ENCODE measurements at regions not wholly inside any gene's neighbourhood (a gene's known extent, or its start where the extent isn't known, plus 50 kb on each side); places are given as distances from the start of the nearest gene placed in this dataset.

DNA sequence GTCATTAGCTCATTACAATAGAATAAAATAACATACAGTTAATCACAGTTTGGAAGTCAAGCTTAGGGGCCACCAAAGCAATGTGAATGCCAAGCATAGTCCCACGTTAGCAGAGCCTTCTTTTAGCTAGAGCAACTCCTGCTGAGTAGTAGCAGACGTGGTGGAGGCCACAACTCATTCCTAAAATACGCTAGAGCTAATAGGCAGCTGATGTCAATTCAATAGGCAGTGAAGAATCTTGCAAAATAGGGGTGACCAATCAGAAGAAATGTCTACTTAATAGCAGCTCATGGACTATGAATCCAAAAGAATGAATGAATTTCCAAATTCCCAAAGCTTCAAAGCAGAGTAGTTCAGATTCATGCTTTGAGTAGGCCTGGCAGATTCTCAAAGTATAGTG, 292.9 kb upstream of the RORA start:
- TF ChIP-seq, protein P1, sequence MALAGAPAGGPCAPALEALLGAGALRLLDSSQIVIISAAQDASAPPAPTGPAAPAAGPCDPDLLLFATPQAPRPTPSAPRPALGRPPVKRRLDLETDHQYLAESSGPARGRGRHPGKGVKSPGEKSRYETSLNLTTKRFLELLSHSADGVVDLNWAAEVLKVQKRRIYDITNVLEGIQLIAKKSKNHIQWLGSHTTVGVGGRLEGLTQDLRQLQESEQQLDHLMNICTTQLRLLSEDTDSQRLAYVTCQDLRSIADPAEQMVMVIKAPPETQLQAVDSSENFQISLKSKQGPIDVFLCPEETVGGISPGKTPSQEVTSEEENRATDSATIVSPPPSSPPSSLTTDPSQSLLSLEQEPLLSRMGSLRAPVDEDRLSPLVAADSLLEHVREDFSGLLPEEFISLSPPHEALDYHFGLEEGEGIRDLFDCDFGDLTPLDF (CRISPR knock-in tag; IDR thresholded peaks at IDR 0.05) = no peak
- TF ChIP-seq NR2C2 (CRISPR knock-in tag; IDR thresholded peaks at IDR 0.05) = no peak

All from WTC11 (cell line).